HG03025 (cell line): ENCODE measurements at regions not wholly inside any gene's neighbourhood (a gene's known extent, or its start where the extent isn't known, plus 50 kb on each side); places are given as distances from the start of the nearest gene placed in this dataset.

Experiments used
- ATAC-seq: cut with Tn5 transposase; IDR thresholded peaks from one replicate; pipeline ENCODE4 v1.9.1; 2021; ENCODE audit warnings: mild to moderate bottlenecking, moderate library complexity; ENCODE audit not compliant: unreplicated experiment, low FRiP score

DNA sequence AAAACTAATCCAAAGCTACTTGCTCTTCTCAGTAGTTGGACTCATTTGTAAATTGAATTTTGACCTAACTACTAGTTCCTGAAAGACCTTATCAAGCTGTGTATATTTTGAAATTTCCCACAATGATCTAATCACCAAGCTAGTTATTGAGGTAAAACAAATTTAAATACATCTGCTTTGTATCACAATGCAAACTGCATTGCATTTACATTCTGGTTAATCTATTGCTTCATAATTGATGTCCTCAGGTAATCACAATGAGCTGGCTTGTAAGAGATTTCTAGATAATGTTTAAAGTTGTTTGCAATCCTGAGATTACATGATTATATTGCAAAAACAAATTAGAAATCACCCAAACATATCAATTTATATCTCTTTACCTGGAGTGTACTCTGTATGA lies 848.8 kb downstream of the HACE1 start:
- ATAC-seq: no peak

DNA sequence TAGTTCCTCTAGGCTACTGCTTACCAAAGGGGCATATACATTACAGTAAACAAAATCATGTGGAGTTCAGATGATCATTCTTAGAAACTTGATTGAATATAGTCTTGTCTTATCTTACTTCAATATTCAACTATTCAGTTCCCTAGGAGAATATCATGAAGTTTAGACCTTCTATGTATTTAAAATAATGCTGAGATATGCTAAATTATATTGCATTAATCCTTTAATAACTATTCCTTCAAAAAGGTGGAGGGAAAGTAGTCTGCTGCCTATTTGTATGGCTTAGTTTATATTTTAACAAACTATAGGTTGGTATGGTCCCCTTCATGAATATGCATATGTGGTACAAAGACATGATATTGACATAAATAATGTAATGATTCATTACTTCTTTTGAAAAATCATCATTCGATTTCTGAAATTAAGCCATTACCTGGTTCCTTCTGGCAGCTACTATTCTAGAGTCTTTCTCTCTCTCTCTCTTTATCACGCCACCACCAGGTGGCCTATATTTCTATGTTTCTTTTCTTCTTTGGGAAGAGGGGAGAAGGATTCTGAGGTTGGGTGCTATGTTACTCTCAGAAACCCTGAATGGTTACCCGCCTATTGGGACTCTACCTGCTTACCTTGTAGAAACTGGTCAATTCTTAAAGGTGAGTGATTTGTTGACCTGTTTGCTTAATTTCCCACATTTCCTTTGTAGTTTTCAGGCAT lies 855.8 kb downstream of the HACE1 start:
- no peak for ATAC-seq

DNA sequence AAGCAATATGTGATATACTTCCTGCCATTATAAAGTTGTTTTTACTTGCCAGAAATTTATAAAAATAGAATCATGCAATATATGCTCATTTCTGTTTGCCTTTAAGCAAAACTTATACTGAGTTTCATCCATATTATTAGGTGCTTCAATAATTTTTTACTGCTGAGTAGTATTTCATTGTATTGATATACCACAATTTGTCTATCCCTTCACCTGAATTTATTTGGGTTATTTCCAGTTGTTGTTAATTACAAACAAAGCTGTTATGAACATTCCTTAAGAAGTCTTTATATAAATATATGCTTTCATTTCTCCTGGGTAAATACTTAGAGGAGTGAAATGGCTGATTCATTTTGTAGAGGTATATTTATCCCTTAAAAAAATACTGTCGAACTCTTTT lies 864.1 kb downstream of the HACE1 start:
- no peak for ATAC-seq

DNA sequence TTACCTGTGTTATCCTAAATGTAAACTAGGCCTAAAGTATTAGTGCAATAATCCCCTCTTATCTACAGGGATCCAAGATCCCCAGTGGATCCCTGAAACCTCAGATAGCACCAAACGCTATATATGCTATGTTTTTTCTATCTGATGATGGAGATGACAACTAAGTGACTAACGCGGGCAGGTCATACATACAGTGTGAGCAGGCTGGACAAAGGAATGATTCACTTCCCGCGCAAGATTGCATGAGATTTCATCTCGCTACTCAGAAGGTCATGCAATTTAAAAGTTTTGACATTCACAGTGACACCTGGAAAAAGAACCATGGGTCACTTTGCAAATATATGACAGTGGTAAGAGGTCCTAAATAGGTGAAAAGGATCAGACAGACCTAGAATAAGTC lies 875.9 kb downstream of the HACE1 start:
- no peak for ATAC-seq

DNA sequence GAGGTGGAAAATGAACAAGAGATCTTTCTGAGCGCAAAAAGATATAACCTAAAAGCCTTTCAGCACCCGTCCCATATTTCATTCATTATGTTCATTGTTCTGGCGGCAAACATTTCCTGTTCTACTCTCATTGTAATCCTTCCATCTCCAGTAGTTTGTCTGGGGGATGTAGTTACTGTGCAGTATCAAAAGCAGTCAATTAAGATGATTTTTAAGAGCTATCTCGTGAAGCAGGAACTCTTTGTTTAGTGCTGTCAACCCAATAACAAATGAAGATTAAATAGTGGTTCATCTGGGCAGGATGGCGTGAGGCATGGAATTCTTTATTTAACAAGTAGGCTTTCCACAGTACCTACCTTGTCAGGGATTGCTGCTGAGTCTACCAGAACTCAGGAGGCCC lies 876.7 kb downstream of the HACE1 start:
- no peak for ATAC-seq

DNA sequence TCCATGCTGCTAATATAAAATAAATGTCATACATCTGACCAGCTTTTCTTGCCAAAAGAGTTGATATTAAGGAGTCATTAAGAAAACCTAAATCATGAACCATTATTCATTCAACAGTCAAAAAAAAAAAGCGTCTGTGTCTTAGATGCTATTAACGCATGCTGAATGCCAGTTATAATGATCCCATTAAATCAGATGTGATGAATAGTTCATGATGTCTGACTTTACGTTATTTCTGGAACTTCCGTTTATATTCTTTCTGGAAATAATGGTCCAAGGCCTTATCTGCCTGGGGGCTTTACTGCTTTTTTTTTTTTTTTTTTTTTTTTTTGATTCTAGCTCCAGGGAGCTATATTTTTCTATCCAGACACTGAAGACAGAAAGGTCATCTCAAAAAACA lies 877.1 kb downstream of the HACE1 start:
- ATAC-seq: no peak

DNA sequence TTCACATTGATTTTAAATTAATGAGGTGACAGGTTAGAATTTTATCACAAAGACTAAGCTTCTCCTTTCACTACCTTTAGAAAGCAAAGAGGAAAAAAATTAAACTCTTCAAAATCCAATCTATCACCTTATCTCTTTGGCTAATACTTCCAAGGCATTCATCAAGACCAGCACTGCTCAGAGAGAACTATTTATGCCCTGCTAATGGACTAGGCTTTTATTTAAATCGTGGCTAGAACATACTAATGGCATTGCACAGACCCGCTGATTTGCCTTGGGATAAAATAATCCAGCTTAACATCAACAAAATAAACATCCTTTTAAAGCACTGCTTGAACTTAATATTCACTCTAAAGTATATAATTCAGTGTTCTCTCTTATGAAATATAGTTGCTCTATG lies 880.4 kb downstream of the HACE1 start:
- ATAC-seq: no peak

DNA sequence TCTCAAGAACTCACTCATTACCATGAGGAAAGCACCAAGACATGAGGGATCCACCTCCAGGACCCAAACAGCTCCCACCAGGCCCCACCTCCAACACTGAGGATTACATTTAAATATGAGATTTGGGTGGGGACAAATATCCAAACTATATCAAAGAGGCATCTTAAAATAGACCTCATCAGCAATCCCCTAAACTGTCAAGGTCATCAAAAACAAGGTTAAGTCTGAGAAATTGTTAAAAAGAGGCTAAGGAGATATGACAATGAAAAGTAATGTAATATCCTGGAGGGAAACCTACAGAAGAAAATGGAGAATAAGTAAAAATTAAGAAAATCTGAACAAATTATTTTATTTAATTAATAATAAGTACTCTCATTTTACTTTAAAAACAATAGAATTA lies 922.3 kb downstream of the HACE1 start:
- ATAC-seq: no peak

DNA sequence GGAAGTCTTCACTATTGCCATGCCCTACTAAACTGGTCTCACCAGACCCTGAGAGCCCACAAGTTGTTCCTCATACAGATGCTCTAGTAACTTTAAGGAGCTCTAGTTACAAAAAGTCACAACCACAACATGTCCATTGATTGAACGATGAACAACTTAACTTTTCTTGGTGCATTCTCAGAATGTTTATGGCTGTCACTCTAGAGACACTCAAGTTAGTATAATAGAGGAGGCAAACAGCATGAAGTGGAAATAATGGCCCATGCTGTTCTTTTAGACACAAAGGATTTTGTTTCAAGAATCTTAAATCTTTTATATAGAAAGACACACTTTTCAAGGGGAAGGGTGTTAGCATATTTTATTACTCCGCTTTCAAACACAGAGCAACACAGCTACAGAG lies 934.4 kb downstream of the HACE1 start:
- ATAC-seq: no peak

DNA sequence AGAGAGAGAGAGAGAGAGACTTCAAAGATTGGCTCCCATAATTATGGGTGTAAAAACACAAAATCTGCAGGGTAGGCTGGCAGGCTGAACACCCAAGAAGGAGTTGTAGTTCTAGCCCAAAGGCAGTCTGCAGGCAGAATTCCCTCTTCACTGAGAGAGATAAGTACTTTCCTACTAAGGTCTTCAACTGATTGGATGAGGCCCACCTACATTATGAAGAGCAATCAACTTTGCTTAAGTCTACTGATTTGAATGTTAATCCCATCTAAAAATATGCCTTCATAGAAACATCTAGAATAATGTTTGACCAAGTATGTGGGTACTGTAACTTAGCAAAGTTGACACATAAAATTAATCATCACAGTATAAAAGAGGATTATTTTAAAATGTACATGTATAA lies 949.7 kb downstream of the HACE1 start:
- ATAC-seq: no peak

DNA sequence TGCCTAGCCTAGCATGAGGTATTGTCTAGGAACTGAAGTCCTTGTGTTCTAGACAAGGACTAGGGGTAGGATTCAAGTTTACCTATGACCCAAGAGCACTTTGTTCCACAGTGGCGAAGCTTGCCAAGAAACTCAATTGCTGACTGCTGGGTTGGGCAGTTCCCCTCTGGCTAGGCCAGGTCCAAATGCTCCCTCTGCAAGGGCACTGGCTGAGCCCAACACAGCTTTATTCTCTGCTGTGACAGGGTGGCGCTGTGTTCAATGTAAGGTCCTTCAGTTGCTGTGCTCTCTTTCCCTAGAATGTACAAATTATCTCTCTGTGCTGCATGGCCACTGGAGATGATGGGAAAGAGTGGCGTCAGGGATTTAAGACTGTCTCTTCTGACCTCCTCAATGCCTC lies 950.8 kb downstream of the HACE1 start:
- no peak for ATAC-seq

DNA sequence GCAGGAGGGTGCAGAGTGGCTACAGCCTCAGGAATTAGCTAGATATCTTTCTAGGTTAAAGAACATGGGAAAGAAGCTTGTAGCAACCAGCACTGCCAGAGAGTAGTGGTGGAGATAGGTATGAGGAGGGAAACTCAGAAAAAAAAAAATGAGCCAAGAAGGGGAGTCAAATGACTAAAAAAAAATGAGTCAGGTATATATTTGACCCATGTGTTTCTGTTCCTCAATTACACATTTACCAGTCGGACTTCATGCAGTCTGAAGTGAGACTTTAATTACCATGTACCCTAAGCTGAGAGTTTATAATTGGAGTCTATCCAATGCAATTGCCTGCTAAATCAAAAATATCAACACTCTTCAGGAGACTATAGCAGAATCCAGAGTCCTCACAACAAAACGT lies 964.6 kb downstream of the HACE1 start:
- no peak for ATAC-seq

DNA sequence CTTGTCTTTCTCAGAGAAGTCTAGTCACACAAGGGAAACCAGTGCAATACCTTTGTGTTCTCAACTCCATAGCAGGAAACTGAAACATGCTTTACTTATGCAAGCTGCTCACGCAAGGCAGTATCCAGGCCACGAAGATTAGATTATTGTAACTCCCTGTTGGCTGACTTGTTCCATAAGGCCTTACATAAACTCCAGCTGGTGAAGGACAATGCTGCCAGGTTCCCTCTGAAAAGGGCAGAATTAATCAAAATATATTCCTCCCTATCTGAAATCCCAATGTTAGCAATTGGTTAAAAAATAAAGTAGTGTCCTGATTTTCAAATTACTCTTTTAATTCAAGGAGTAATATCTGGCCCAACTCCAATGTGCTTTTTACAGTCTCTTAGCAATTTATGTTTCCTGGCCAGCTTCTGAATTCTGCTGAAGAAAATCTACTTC lies 966.6 kb downstream of the HACE1 start:
- no peak for ATAC-seq

DNA sequence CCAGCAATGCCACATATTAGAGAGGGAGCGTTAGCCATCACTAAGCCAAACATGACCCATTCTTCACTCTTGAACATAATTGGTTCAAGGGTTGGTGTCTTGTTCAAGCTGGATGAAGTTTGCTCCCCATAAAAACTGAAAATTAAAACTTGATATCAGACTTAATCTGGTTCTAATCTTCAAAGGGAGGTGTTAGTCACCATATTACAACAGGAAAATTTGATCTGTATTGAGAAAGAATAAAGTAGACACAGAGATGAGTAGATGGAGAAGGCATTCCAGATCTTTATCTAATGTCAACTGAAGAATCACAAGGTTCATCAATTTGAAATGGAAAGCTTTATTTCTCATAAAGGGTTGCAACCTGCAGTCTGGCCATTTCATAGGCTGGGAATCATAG lies 972.8 kb downstream of the HACE1 start:
- ATAC-seq: no peak

DNA sequence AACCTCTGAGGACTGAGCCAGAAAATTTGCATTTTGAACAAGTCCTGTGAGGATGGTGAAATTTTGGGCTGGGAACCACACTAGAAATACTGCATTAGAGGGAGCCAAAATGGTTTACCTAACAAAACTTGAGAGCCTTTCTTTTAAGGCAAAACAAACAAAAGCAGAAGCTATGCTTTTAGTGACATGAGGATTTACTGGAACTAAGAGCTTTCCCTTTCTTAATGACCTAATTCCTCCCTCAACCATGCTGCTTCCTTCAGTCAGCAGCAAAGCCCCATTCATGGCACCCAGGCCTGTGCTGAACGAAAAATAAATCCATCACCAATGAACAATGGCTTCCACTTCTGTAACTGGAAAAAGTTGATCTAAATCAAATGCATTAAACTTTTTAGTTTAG lies 974.3 kb downstream of the HACE1 start:
- ATAC-seq: no peak

DNA sequence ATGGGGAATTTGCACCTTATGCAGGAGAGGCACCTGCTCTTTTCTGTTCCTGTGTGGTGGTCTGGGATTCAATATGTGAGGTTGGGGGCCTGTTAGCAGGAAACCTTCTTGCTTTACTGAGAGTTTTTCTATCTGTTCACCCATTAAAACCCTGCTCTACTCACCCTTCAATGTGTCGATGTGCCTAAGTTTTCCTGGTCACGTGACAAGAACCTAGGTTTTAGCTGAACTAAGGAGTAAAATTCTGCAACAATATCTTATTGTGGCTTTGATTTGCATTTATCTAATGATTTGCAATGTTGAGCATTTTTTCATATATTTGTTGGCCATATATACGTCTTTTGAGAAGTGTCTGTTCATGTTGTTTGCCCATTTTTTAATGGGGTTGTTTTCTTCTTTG lies 979.9 kb downstream of the HACE1 start:
- ATAC-seq: no peak

DNA sequence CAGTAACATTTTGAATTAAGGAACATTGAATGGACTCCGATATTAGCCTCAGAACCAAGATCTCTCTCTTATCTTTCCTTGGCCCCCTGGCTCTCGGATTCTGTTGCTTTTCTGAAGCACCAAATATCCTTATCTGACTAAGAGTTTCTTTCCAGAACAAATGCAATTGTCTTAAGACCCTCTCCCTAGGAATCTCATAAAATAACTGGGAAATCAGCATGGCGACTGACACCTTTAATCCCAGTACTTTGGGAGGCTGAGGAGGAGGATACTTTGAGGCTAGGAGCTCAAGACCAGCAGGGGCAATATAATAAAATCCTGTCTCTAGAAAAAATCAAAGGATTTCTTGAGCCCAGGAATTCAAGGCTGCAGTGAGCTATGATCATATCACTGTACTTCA lies 984.5 kb downstream of the HACE1 start:
- ATAC-seq: no peak

DNA sequence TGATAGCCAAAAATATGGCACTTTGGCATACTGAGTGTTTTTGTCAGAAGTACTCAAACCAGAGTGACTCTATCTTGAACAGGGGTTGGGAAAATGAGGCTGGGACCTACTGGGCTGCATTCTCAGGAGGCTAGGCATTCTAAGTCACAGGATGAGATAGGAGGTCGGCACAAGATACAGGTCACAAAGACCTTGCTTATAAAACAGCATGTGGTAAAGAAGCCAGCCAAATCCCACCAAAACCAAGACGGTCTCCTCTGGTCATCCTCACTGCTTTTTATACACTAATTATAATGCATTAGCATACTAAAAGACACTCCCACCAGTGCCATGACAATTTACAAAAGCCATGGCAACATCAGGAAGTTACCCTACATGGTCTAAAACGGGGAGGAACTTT lies 985.1 kb downstream of the HACE1 start:
- no peak for ATAC-seq

DNA sequence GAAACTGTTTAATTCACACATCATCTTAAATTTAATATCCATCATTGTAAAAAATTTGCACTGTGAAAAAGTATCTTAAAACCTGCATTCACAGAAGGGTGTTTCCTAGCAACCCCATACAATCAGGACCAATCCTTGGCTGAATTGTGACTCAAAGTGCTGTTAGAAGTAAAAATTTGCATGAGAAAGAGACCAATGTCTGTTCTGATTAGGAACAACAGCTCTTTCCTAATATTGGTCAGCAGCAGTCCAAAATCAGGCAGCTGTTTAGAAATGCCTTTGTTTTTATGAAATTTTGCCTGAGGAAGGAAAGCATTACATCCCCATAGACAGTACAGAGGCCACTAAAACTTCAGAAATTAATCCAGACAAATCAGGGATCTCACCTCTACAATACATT lies 987.0 kb downstream of the HACE1 start:
- ATAC-seq: no peak

DNA sequence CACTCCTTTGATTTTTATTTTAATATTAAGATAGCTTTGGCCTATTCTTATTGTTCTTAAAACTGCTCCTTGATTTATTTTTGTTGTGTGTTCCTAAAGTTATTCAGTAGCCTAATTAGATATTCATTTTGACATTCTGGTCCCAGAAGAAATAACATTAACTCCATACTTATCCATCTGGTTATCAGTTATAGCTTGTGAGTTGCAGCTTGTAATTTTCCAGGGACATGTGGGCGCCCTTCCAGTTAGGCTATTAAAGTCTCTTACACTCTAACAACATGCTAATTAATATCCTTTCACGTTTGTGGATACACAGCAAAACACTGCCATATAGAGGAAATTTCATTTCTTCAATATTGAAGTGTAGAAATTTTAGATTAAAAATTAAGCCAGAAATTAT lies 987.5 kb downstream of the HACE1 start:
- no peak for ATAC-seq

DNA sequence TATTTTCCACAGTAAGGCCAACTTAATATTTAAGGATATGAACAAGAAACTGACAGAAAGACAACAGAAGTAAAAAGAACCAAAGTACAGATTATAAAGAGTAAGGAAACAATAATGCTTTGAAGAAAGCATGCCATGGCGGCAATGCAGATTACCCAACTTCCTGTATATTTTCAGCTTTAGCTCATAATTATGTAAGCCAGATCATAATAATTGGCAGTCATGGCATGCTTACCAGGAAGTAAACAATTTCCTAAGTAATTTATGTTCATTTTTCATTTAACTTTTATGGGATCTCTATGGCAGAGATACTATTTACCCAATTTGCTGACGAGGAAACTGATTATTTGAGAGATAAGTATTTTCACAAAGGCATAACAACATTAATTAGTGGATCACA lies 988.7 kb downstream of the HACE1 start:
- no peak for ATAC-seq

DNA sequence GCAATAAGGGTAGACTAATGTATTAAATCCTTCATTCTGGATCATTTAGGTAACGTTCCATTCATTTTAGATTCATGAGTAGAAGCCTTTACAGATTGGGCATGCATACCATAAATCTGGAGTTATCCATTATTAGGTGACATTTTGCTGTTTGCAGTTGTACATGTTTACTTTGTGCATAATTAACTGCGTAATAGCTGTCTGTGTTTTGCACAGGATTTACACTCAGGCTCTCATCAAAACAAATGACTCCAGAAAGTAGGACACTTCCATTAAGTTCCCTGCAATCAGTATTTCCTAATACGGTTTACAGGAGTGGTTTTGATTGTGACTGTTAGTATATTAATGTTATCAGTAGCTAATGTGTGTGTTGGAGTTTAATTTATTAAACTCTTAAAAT lies 997.4 kb downstream of the HACE1 start:
- ATAC-seq: no peak

DNA sequence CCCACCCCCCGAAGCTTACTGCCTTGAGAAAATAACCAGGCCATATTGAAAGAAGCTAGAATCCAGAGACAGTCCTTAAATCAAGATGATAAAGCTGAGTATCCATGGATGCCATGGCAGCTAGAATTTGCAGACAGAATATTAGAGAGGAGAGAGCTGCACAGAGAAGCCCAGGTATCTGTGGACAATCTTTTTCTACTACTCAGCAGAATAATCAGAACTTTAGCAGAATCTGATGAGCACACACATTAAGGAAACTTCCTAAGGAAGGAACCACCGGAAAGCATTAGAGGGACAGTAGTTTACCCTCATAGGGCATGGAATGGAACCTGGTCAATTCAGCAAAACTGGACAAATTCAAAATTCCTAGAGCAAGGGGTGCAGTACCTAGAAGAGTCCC lies 1001.7 kb downstream of the HACE1 start:
- no peak for ATAC-seq
